HL-60 (cell line): ENCODE measurements at regions not wholly inside any gene's neighbourhood (a gene's known extent, or its start where the extent isn't known, plus 50 kb on each side); places are given as distances from the start of the nearest gene placed in this dataset.

Source experiments
- GABPA ChIP-seq: IDR thresholded peaks from 2 replicates; pipeline ENCODE4 v1.6.1; 2012; ENCODE audit warnings: low read depth
- POLR2AphosphoS5 ChIP-seq: IDR thresholded peaks from 2 replicates; pipeline ENCODE4 v1.6.1; 2012; ENCODE audit warnings: low read depth
- TF ChIP-seq, protein P1 (sequence below): IDR thresholded peaks from one replicate; pipeline ENCODE4 v1.5.1; 2011; ENCODE audit warnings: low read length, control low read depth, inconsistent platforms; ENCODE audit not compliant: insufficient read depth

DNA sequence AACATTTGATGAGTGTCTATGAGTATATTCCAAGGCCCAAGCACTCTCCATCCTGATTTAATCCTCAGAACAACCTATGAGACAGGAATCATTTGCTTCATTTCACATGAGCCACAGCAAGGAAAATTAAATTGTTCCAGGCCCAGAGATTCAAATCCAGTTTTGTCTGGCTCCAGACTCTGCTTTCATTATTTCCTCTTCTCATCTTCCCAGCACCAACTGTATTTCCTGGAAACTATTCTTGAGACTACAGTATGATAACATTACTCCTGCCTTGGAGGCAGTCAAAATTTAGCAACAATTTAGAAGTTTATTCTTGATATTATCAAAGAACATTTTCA is 194.5 kb downstream of the ZNF608 start:
- TF ChIP-seq, protein P1, sequence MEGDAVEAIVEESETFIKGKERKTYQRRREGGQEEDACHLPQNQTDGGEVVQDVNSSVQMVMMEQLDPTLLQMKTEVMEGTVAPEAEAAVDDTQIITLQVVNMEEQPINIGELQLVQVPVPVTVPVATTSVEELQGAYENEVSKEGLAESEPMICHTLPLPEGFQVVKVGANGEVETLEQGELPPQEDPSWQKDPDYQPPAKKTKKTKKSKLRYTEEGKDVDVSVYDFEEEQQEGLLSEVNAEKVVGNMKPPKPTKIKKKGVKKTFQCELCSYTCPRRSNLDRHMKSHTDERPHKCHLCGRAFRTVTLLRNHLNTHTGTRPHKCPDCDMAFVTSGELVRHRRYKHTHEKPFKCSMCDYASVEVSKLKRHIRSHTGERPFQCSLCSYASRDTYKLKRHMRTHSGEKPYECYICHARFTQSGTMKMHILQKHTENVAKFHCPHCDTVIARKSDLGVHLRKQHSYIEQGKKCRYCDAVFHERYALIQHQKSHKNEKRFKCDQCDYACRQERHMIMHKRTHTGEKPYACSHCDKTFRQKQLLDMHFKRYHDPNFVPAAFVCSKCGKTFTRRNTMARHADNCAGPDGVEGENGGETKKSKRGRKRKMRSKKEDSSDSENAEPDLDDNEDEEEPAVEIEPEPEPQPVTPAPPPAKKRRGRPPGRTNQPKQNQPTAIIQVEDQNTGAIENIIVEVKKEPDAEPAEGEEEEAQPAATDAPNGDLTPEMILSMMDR = no peak
- TF ChIP-seq POLR2AphosphoS5 = no peak
- TF ChIP-seq GABPA = no peak
